GM12872 (cell line): ENCODE measurements at regions not wholly inside any gene's neighbourhood (a gene's known extent, or its start where the extent isn't known, plus 50 kb on each side); places are given as distances from the start of the nearest gene placed in this dataset.

Experiments used
- TF ChIP-seq, protein P1 (sequence below): IDR thresholded peaks from 3 replicates; pipeline ENCODE4 v1.5.1; 2011; ENCODE audit warnings: low read depth, mild to moderate bottlenecking, low read length, moderate library complexity; ENCODE audit not compliant: insufficient read depth

DNA sequence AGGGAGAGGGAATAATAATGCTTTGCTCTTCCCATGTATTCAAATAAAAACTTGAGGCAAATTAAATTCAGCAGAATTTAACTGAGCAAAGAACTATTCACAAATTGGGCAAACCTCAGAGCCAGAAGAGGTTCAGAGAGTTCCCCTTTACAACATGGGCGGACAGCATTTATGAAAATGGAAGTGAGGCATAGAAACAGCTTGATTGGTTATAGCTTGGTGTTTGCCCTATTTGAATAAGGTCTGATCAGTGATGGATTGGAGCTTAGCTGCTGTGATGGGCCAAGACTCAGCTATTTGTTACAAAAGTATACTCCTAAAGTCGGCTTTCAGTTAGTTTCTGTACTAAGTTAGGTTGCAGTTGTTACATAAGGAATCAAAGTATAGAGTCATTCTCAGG lies 63.0 kb downstream of the TMEM100 start:
- TF ChIP-seq, protein P1, sequence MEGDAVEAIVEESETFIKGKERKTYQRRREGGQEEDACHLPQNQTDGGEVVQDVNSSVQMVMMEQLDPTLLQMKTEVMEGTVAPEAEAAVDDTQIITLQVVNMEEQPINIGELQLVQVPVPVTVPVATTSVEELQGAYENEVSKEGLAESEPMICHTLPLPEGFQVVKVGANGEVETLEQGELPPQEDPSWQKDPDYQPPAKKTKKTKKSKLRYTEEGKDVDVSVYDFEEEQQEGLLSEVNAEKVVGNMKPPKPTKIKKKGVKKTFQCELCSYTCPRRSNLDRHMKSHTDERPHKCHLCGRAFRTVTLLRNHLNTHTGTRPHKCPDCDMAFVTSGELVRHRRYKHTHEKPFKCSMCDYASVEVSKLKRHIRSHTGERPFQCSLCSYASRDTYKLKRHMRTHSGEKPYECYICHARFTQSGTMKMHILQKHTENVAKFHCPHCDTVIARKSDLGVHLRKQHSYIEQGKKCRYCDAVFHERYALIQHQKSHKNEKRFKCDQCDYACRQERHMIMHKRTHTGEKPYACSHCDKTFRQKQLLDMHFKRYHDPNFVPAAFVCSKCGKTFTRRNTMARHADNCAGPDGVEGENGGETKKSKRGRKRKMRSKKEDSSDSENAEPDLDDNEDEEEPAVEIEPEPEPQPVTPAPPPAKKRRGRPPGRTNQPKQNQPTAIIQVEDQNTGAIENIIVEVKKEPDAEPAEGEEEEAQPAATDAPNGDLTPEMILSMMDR = no peak

DNA sequence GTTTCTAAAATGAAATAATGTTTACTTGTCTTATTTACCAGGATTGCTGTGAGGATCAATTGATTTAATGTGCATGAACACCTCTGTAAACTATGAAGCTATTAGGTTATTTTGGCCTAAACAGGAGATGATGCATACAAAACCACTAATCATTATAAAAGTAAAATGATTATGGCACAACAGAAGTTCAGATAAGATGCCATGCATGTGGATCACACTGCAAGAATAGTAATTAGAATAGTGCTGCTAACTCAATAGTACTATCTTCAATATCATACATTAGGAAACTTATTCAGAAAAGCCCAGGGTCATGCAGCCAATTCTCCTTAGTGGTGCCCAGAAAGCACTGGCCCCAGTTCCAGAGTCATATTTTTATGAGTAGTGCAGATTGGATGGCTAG lies 66.9 kb downstream of the TMEM100 start:
- TF ChIP-seq, protein P1 = no peak

DNA sequence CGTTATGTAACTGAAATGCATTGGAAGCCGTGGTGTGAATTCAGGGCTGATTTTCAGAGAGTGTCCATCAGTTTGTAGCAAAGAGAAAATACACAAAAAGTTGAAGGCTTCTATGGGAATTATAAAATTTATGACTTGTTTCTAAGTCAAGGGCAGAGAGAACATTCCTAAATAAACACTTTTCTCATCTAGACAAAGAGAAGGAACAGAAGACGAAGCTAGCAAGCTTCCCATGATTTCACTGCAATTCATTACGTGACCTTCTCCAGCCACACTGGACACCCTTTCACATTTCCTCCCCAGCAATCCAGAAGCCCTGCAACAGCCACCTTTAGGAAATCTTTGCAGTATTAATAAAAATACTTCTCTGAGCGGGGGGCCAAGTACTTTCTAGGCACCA lies 67.8 kb downstream of the TMEM100 start:
- TF ChIP-seq, protein P1 = no peak

DNA sequence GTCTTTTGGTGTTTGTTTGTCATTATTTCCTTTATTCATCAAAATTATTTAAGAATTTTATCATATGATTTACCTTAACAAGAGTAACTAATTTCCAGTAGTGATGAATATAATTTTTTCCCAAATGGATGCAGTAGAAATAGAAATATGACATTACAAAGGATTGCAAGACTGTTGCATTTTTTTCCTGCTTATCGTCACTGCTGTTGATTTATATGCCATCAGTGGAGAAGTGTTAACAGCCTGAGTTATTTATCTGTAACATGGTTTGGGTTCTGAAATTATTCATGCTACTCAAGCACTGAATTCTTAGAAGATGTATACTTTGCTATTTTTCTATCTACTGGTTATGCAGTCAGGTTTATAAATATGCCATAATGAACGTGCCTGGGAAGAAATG lies 68.6 kb downstream of the TMEM100 start:
- TF ChIP-seq, protein P1 = no peak

DNA sequence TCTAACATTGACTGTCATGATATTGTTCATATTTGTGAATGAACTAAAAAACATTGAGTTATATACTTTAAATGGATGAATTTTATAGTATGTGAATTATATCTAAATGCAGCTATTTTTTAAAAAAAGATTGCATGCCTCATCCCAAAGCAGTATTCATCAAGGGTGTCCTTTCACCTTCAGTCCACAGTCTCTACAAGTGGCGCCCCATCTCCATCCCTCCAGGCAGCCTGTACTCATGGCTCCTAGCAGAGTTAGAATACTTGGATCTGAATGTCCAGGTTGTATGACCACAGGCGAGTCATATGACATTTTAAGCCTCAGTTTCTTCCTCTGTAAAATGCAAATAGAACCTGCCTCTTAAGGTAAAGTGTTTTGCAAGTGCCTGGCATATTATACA lies 69.8 kb downstream of the TMEM100 start:
- TF ChIP-seq, protein P1 = no peak

DNA sequence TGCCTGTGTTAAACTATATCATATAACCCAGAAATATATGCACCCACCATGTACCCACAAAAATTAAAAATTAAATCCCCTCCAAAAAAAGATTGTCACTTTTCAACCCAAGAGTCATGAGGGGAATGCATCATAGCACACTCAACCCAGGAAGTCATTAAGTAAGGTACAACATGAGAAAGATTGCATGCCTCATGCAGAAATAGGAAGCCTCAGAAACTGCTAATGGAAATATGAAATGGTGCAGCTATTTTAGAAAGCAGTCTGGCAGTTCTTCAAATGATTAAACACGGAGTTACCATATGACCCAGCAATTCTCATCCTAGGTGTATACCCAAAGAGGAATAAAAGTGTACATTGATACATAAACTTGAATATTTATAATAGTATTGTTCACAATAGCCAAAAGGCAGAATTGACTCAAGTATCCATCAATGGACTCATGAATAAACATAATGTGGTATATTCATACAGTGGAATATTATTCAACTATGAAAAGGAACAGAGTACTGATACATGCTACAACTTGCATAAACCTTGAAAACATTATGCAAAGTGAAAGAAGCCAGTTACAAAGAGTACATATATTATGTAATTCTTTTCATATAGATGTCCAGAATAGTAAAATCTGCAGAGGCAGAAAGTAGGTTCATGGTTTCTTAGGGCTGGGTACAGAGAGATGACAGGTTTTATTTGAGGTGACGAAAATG lies 70.4 kb downstream of the TMEM100 start:
- TF ChIP-seq, protein P1 = no peak

DNA sequence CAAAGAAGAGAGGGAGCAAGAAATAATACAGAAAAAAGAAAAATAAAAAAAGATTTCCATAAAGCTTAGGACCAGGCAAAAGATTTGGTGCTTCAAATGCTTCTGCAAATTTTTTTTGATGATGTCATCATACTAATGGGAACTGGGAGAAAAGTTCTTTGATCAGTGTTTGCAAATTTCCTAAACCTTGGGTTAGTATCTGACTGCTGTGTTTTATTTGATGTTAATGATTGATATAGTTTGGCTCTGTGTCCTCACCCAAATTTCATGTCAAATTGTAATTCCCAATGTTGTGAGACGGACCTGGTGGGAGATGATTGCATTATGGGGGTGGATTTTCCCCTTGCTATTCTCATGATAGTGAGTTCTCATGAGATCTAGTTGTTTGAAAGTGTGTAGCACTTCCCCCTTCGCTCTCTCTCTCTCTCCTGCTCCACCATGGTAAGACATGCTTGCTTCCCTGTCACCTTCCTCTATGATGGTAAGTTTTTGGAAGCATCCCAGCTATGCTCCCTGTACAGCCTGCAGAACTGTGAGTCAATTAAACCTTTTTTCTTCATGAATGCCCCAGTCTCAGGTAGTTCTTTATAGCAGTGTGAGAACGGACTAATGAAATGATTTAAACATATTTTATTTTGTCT lies 72.6 kb downstream of the TMEM100 start:
- TF ChIP-seq, protein P1 = no peak
